Brain microvascular endothelial cell (primary cell): ENCODE measurements at regions not wholly inside any gene's neighbourhood (a gene's known extent, or its start where the extent isn't known, plus 50 kb on each side); places are given as distances from the start of the nearest gene placed in this dataset.

Experiments
- DNase-seq: peaks from one replicate; pipeline ENCODE4 v3.0.0-alpha.2; 2020
- H3K27ac ChIP-seq: fragments of 250-450 bp; sonication (Bioruptor Pico); 2 replicates; pipeline ENCODE4 v1.5.1; 2020; ENCODE audit warnings: mild to moderate bottlenecking, moderate library complexity
- H3K27me3 ChIP-seq: fragments of 250-450 bp; sonication (Bioruptor Pico); replicated peaks from 2 replicates; pipeline ENCODE4 v1.5.1; 2020; ENCODE audit warnings: mild to moderate bottlenecking
- H3K36me3 ChIP-seq: fragments of 250-450 bp; sonication (Bioruptor Pico); replicated peaks from 2 replicates; pipeline ENCODE4 v1.5.1; 2020; ENCODE audit warnings: mild to moderate bottlenecking
- H3K4me3 ChIP-seq: 2 replicates; pipeline ENCODE4 v1.5.1; 2011; ENCODE audit warnings: low read depth, mild to moderate bottlenecking, control low read depth, low read length, moderate library complexity
- CTCF ChIP-seq: IDR thresholded peaks from 2 replicates; pipeline ENCODE4 v1.5.1; 2011; ENCODE audit warnings: low read depth, mild to moderate bottlenecking, moderate library complexity, low read length, control low read depth, inconsistent platforms; ENCODE audit errors: missing control alignments
- in situ Hi-C: cut with HindIII; loops from 2 replicates; pipeline ENCODE4 v1.10.0; 2017; ENCODE audit warnings: low sequenced_read_pairs, low pct_ligation_motif_present

GRCh38 chr13:48165063-48165462 is 67.9 kb upstream of the ITM2B start:
- Histone ChIP-seq H3K27ac (no peak overlapping the region), H3K36me3 (no peaks in the 10 kb centered on the region), H3K27me3 (no peaks in the 10 kb centered on the region), H3K4me3 (no peak overlapping the region)
- in situ Hi-C loops: no loop called here
- TF ChIP-seq CTCF: no peak
- DNase-seq: no peak

GRCh38 chr13:48163061-48163460 is 68.2 kb upstream of the MED4 start:
- in situ Hi-C loops: no loop called here
- no peak for DNase-seq
- no peak overlapping the region for H3K27ac ChIP-seq
- H3K27me3 ChIP-seq: no peaks in the 10 kb centered on the region
- no peaks in the 10 kb centered on the region for H3K36me3 ChIP-seq
- no peak for TF ChIP-seq CTCF
- H3K4me3 ChIP-seq: no peak overlapping the region

- Histone ChIP-seq H3K36me3 (no peaks in the 10 kb centered on the region), H3K4me3 (no peak overlapping the region), H3K27me3 (no peaks in the 10 kb centered on the region), H3K27ac (no peak overlapping the region)
- TF ChIP-seq CTCF: no peak
- in situ Hi-C loops: no loop called here
- DNase-seq: no peak
Measured at GRCh38 chr13:48162217-48162616, 67.3 kb upstream of the MED4 start.

GRCh38 chr13:48161530-48162179 is 66.8 kb upstream of the MED4 start:
- H3K4me3 ChIP-seq: no peak overlapping the region
- H3K36me3 ChIP-seq: no peaks in the 10 kb centered on the region
- H3K27me3 ChIP-seq: no peaks in the 10 kb centered on the region
- no peak overlapping the region for H3K27ac ChIP-seq
- DNase-seq: no peak
- TF ChIP-seq CTCF: no peak
- in situ Hi-C loops: no loop called here

GRCh38 chr13:48160606-48161278 is 65.8 kb upstream of the MED4 start:
- H3K27ac ChIP-seq: no peak overlapping the region
- peak; percentile 18 for DNase-seq
- no peaks in the 10 kb centered on the region for H3K27me3 ChIP-seq
- H3K4me3 ChIP-seq: no peak overlapping the region
- in situ Hi-C loops: no loop called here
- no peaks in the 10 kb centered on the region for H3K36me3 ChIP-seq
- TF ChIP-seq CTCF: no peak
